IMR-90 (cell line): ENCODE measurements at regions not wholly inside any gene's neighbourhood (a gene's known extent, or its start where the extent isn't known, plus 50 kb on each side); places are given as distances from the start of the nearest gene placed in this dataset.

ENCODE experiments used
- ATAC-seq: fragments of 200-7000 bp; cut with Tn5 transposase; 2 replicates; pipeline ENCODE4 v1.9.1; 2020; ENCODE audit warnings: low read depth, mild to moderate bottlenecking, moderate library complexity
- BruUV-seq: library from RNA; stranded (reverse); fragments of 400-500 nt; replicated peaks from 2 replicates; lab custom pipeline; 2021; lab: Mats Ljungman, UMichigan
- CTCF ChIA-PET: fragments of 300-600 bp; formaldehyde crosslinking; extraction: SDS; loops from one replicate; lab custom pipeline; 2021; ENCODE audit warnings: antibody characterized with exemption; lab: Yijun Ruan, JAX
- POLR2A ChIA-PET: fragments of 300-600 bp; sonication (Branson Sonifier 250); formaldehyde crosslinking; loops from one replicate; lab custom pipeline; 2022; ENCODE audit warnings: antibody characterized with exemption; ENCODE audit not compliant: unreplicated experiment; lab: Charles Lee
- DNase-seq: peaks from one replicate; pipeline ENCODE4 v3.0.0; 2013
- H2AFZ ChIP-seq: replicated peaks from 2 replicates; pipeline ENCODE3; 2013; ENCODE audit warnings: low read length, mild to moderate bottlenecking; ENCODE audit not compliant: poor library complexity
- H2AK5ac ChIP-seq: 2 replicates; pipeline ENCODE4 v1.6.1; 2013; ENCODE audit warnings: low read depth, low read length, inconsistent platforms
- H2AK9ac ChIP-seq: replicated peaks from 2 replicates; pipeline ENCODE3; 2013; ENCODE audit warnings: mild to moderate bottlenecking, low read depth, low read length, moderate library complexity; ENCODE audit not compliant: poor library complexity
- H2BK120ac ChIP-seq: 2 replicates; pipeline ENCODE4 v1.6.1; 2013; ENCODE audit warnings: low read depth, low read length, inconsistent platforms
- H2BK15ac ChIP-seq: 3 replicates; pipeline ENCODE4 v1.6.1; 2013; ENCODE audit warnings: low read depth, low read length, inconsistent platforms
- H2BK20ac ChIP-seq: 2 replicates; pipeline ENCODE4 v1.6.1; 2013; ENCODE audit warnings: low read depth, mild to moderate bottlenecking, inconsistent platforms, low read length, moderate library complexity
- H2BK5ac ChIP-seq: 2 replicates; pipeline ENCODE4 v1.6.1; 2013; ENCODE audit warnings: mild to moderate bottlenecking, low read depth, low read length, inconsistent platforms; ENCODE audit not compliant: poor library complexity, severe bottlenecking
- H3K14ac ChIP-seq: replicated peaks from 2 replicates; pipeline ENCODE4 v1.6.1; 2013; ENCODE audit warnings: low read depth, low read length, inconsistent platforms
- H3K18ac ChIP-seq: 2 replicates; pipeline ENCODE4 v1.6.1; 2013; ENCODE audit warnings: low read depth, low read length, control low read depth
- H3K23ac ChIP-seq: 2 replicates; pipeline ENCODE4 v1.6.1; 2013; ENCODE audit warnings: low read depth, low read length, inconsistent platforms
- H3K27ac ChIP-seq: 2 replicates; pipeline ENCODE4 v1.5.1; 2013; ENCODE audit warnings: mild to moderate bottlenecking, control low read depth, low read length; ENCODE audit not compliant: insufficient read depth
- H3K27me3 ChIP-seq: 2 replicates; pipeline ENCODE4 v1.6.1; 2013; ENCODE audit warnings: low read length; ENCODE audit not compliant: control insufficient read depth, insufficient read depth
- H3K36me3 ChIP-seq: 2 replicates; pipeline ENCODE4 v1.6.1; 2013; ENCODE audit warnings: low read length, mixed read lengths; ENCODE audit not compliant: control insufficient read depth, insufficient read depth
- H3K4ac ChIP-seq: 2 replicates; pipeline ENCODE4 v1.6.1; 2013; ENCODE audit warnings: low read depth, low read length, inconsistent platforms
- H3K4me1 ChIP-seq: 2 replicates; pipeline ENCODE4 v1.6.1; 2013; ENCODE audit warnings: low read length, mixed read lengths; ENCODE audit not compliant: control insufficient read depth, insufficient read depth
- H3K4me2 ChIP-seq: 2 replicates; pipeline ENCODE4 v1.6.1; 2013; ENCODE audit warnings: low read depth, mild to moderate bottlenecking, control low read depth, low read length, moderate library complexity
- H3K4me3 ChIP-seq: 2 replicates; pipeline ENCODE4 v1.5.1; 2013; ENCODE audit warnings: low read depth, mild to moderate bottlenecking, control low read depth, low read length, moderate library complexity; ENCODE audit not compliant: insufficient read depth
- H3K56ac ChIP-seq: 2 replicates; pipeline ENCODE4 v1.6.1; 2013; ENCODE audit warnings: low read length, inconsistent platforms; ENCODE audit not compliant: insufficient read depth; ENCODE audit errors: extremely low read depth
- H3K79me1 ChIP-seq, 2 experiments: 2 replicates each; pipeline ENCODE4 v1.6.1; 2013; ENCODE audit warnings: low read length in 2 of 2, inconsistent platforms in 1 of 2, low read depth in 1 of 2
- H3K9ac ChIP-seq: 2 replicates; pipeline ENCODE4 v1.6.1; 2013; ENCODE audit warnings: low read depth, low read length, control low read depth
- H3K9me1 ChIP-seq: 2 replicates; pipeline ENCODE4 v1.6.1; 2013; ENCODE audit warnings: low read length, inconsistent platforms; ENCODE audit not compliant: insufficient read depth
- H3K9me3 ChIP-seq: 2 replicates; pipeline ENCODE4 v1.6.1; 2013; ENCODE audit warnings: low read length; ENCODE audit not compliant: control insufficient read depth, insufficient read depth
- H4K20me1 ChIP-seq: 2 replicates; pipeline ENCODE4 v1.6.1; 2013; ENCODE audit warnings: low read length, inconsistent platforms; ENCODE audit not compliant: insufficient read depth
- H4K5ac ChIP-seq: 2 replicates; pipeline ENCODE4 v1.6.1; 2013; ENCODE audit warnings: mild to moderate bottlenecking, low read depth, low read length, control low read depth
- H4K8ac ChIP-seq, 2 experiments: 2 replicates each; pipeline ENCODE4 v1.6.1; 2013; ENCODE audit warnings: low read depth in 2 of 2, low read length in 2 of 2, control low read depth in 1 of 2, inconsistent platforms in 1 of 2
- H4K91ac ChIP-seq: 2 replicates; pipeline ENCODE4 v1.6.1; 2013; ENCODE audit warnings: low read depth, low read length, inconsistent platforms; ENCODE audit not compliant: insufficient read depth
- BHLHE40 ChIP-seq: fragments of 150-350 bp; IDR thresholded peaks from 2 replicates; pipeline ENCODE4 v1.6.1; 2016; ENCODE audit warnings: mild to moderate bottlenecking, low read depth, low read length
- CEBPB ChIP-seq: IDR thresholded peaks from 2 replicates; pipeline ENCODE4 v1.6.1; 2012; ENCODE audit warnings: low read depth, low read length, improper control_type of control experiment
- CHD1 ChIP-seq: IDR thresholded peaks from 2 replicates; pipeline ENCODE4 v1.6.1; 2012; ENCODE audit warnings: low read depth, low read length, improper control_type of control experiment
- FOS ChIP-seq: fragments of 150-350 bp; IDR thresholded peaks from 2 replicates; pipeline ENCODE4 v1.6.1; 2016; ENCODE audit warnings: low read depth, low read length
- MAFK ChIP-seq: IDR thresholded peaks from 2 replicates; pipeline ENCODE4 v1.6.1; 2012; ENCODE audit warnings: low read depth, low read length, improper control_type of control experiment
- MAZ ChIP-seq: IDR thresholded peaks from 2 replicates; pipeline ENCODE4 v1.6.1; 2012; ENCODE audit warnings: low read depth, mild to moderate bottlenecking, low read length, improper control_type of control experiment, moderate library complexity, borderline replicate concordance
- MXI1 ChIP-seq: IDR thresholded peaks from 2 replicates; pipeline ENCODE4 v1.6.1; 2012; ENCODE audit warnings: low read depth, mild to moderate bottlenecking, low read length, moderate library complexity, borderline replicate concordance
- NFE2L2 ChIP-seq: fragments of 150-350 bp; IDR thresholded peaks from 2 replicates; pipeline ENCODE4 v1.6.1; 2016; ENCODE audit warnings: low read depth, mild to moderate bottlenecking, low read length
- POLR2A ChIP-seq: IDR thresholded peaks from 2 replicates; pipeline ENCODE4 v1.6.1; 2012; ENCODE audit warnings: mild to moderate bottlenecking, low read depth, low read length
- RAD21 ChIP-seq: IDR thresholded peaks from 2 replicates; pipeline ENCODE4 v1.6.1; 2012; ENCODE audit warnings: low read length, improper control_type of control experiment
- RCOR1 ChIP-seq: IDR thresholded peaks from 2 replicates; pipeline ENCODE4 v1.6.1; 2012; ENCODE audit warnings: mild to moderate bottlenecking, low read length, improper control_type of control experiment; ENCODE audit not compliant: insufficient replicate concordance
- RFX5 ChIP-seq: IDR thresholded peaks from 2 replicates; pipeline ENCODE4 v1.8.0; 2012; ENCODE audit warnings: low read depth, mild to moderate bottlenecking, low read length, moderate library complexity
- SMC3 ChIP-seq: fragments of 150-350 bp; IDR thresholded peaks from 2 replicates; pipeline ENCODE4 v1.6.1; 2016; ENCODE audit warnings: low read depth, mild to moderate bottlenecking, antibody characterized with exemption, low read length, moderate library complexity
- USF2 ChIP-seq: fragments of 150-350 bp; IDR thresholded peaks from 2 replicates; pipeline ENCODE4 v1.6.1; 2017; ENCODE audit warnings: mild to moderate bottlenecking, antibody characterized with exemption, low read length, low read depth
- dilution Hi-C: fragments of 300-500 bp; cut with HindIII; formaldehyde crosslinking; loops from one replicate; pipeline ENCODE4 v1.14.3; 2018; ENCODE audit warnings: low sequenced_read_pairs; ENCODE audit not compliant: unreplicated experiment
- in situ Hi-C: fragments of 300-500 bp; cut with MboI; formaldehyde crosslinking; loops from 3 replicates; pipeline ENCODE4 v1.14.3; 2019; ENCODE audit warnings: low sequenced_read_pairs, inconsistent platforms, mixed read lengths
- intact Hi-C: fragments of 100-400 bp; cut with micrococcal nuclease; formaldehyde crosslinking; loops from 2 replicates; pipeline ENCODE4 v1.10.0; 2022
- TF ChIP-seq, protein P1 (sequence below): conservative IDR thresholded peaks from 2 replicates; pipeline ENCODE4 v1.5.1; 2012; ENCODE audit warnings: mild to moderate bottlenecking, low read depth, low read length, improper control_type of control experiment
- TF ChIP-seq, protein P2 (sequence below): fragments of 150-350 bp; IDR thresholded peaks from 2 replicates; pipeline ENCODE4 v1.6.1; 2016; ENCODE audit warnings: low read depth, mild to moderate bottlenecking, low read length, moderate library complexity, borderline replicate concordance

GRCh38 chr2:183488421-183488820 lies 364.2 kb downstream of the NUP35 start:
- no peak overlapping the region for H3K14ac ChIP-seq
- H2BK120ac ChIP-seq = no peak overlapping the region
- H2BK5ac ChIP-seq = no peak overlapping the region
- H3K4me2 ChIP-seq = no peak overlapping the region
- no peak overlapping the region for H3K4ac ChIP-seq
- H3K36me3 ChIP-seq = no peaks in the 10 kb centered on the region
- no peaks in the 10 kb centered on the region for H3K79me1 ChIP-seq
- no peak overlapping the region for H2AK9ac ChIP-seq
- dilution Hi-C loops = no loop called here
- no peak overlapping the region for H2BK15ac ChIP-seq
- no peak overlapping the region for H3K4me3 ChIP-seq
- no peak overlapping the region for H3K23ac ChIP-seq
- no peak overlapping the region for H3K18ac ChIP-seq
- H3K27ac ChIP-seq = no peak overlapping the region
- BruUV-seq = no TSS peak
- ChIA-PET POLR2A (no interaction called here), CTCF (no interaction called here)
- no peak overlapping the region for H4K91ac ChIP-seq
- no peak for ATAC-seq
- H2BK20ac ChIP-seq = no peak overlapping the region
- H3K27me3 ChIP-seq = no peaks in the 10 kb centered on the region
- H3K9me3 ChIP-seq = peaks cover 9% of the 10 kb centered on the region
- no peaks in the 10 kb centered on the region for H3K9me1 ChIP-seq
- intact Hi-C loops = no loop called here
- in situ Hi-C loops = no loop called here
- no peak overlapping the region for H3K9ac ChIP-seq
- no peak overlapping the region for H2AK5ac ChIP-seq
- no peaks in the 10 kb centered on the region for H4K20me1 ChIP-seq
- no peak overlapping the region for H4K5ac ChIP-seq
- DNase-seq = no peak
- H3K4me1 ChIP-seq = no peaks in the 10 kb centered on the region
- no peak for TF ChIP-seq CEBPB
- no peak for TF ChIP-seq NFE2L2
- TF ChIP-seq SMC3 = no peak
- TF ChIP-seq, protein P1, sequence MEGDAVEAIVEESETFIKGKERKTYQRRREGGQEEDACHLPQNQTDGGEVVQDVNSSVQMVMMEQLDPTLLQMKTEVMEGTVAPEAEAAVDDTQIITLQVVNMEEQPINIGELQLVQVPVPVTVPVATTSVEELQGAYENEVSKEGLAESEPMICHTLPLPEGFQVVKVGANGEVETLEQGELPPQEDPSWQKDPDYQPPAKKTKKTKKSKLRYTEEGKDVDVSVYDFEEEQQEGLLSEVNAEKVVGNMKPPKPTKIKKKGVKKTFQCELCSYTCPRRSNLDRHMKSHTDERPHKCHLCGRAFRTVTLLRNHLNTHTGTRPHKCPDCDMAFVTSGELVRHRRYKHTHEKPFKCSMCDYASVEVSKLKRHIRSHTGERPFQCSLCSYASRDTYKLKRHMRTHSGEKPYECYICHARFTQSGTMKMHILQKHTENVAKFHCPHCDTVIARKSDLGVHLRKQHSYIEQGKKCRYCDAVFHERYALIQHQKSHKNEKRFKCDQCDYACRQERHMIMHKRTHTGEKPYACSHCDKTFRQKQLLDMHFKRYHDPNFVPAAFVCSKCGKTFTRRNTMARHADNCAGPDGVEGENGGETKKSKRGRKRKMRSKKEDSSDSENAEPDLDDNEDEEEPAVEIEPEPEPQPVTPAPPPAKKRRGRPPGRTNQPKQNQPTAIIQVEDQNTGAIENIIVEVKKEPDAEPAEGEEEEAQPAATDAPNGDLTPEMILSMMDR = no peak
- no peak for TF ChIP-seq BHLHE40
- TF ChIP-seq RCOR1 = no peak
- TF ChIP-seq POLR2A = no peak
- no peak for TF ChIP-seq RAD21
- TF ChIP-seq CHD1 = no peak
- TF ChIP-seq RFX5 = no peak
- no peak for TF ChIP-seq FOS
- no peak for TF ChIP-seq USF2
- no peak for TF ChIP-seq MAZ
- TF ChIP-seq MXI1 = no peak
- TF ChIP-seq, protein P2, sequence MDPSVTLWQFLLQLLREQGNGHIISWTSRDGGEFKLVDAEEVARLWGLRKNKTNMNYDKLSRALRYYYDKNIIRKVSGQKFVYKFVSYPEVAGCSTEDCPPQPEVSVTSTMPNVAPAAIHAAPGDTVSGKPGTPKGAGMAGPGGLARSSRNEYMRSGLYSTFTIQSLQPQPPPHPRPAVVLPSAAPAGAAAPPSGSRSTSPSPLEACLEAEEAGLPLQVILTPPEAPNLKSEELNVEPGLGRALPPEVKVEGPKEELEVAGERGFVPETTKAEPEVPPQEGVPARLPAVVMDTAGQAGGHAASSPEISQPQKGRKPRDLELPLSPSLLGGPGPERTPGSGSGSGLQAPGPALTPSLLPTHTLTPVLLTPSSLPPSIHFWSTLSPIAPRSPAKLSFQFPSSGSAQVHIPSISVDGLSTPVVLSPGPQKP = no peak
- TF ChIP-seq MAFK = no peak
- H4K8ac ChIP-seq = no peak overlapping the region
- no peak overlapping the region for H3K56ac ChIP-seq
- no peak overlapping the region for H2AFZ ChIP-seq
